Left cardiac atrium (tissue), 4 donors: ENCODE measurements at regions not wholly inside any gene's neighbourhood (a gene's known extent, or its start where the extent isn't known, plus 50 kb on each side); places are given as distances from the start of the nearest gene placed in this dataset.
"Not testable (repeated sequence)": the region's sequence is repeated elsewhere in the genome, so short reads cannot be mapped to it uniquely, and the experiment has no call there.

ENCODE experiments used
- ATAC-seq, 2 donors: fragments of 200-7000 bp; cut with Tn5 transposase; one replicate each; pipeline ENCODE4 v1.9.1; 2020; ENCODE audit warnings: mild to moderate bottlenecking in 2 of 2, moderate library complexity in 2 of 2
- DNase-seq: peaks from one replicate; pipeline ENCODE4 v3.0.0-alpha.2; 2020
- intact Hi-C, 2 donors: fragments of 100-400 bp; cut with DNase I; formaldehyde crosslinking; loops; one replicate each; pipeline versions ENCODE4 v1.14.1 to v1.15.1; 2022 to 2023
- donor health status: DM: no; HTN: yes; CAD: no.
- donor health status: DM: no; HTN: yes; CAD: no; lungs with severe emphysema.
- donor health status: DM: yes; HTN: yes; CAD: no.
- donor health status: Dilated cardiomyopathy.

GRCh38 chr9:107605041-107605440 lies 115.5 kb upstream of the KLF4 start:
- intact Hi-C loops = no loop called here
- no peak for ATAC-seq
- no peak for DNase-seq

- DNase-seq = no peak
- ATAC-seq = no peak
- intact Hi-C loops = no loop called here
Observed at GRCh38 chr9:107603281-107603680, 113.7 kb upstream of the KLF4 start.

- peak; percentile 79 to 96 for ATAC-seq
- intact Hi-C loops = no loop called here
- peak; percentile 36 for DNase-seq
Observed at GRCh38 chr9:107600060-107600573, 110.5 kb upstream of the KLF4 start.

GRCh38 chr9:107597743-107598217 lies 108.2 kb upstream of the KLF4 start:
- DNase-seq (no peak), ATAC-seq (no peak)
- intact Hi-C loops = no loop called here

GRCh38 chr9:107594908-107595530 lies 105.5 kb upstream of the KLF4 start:
- no peak for ATAC-seq
- no peak for DNase-seq
- intact Hi-C loops = no loop called here

- intact Hi-C loops = no loop called here
- no peak for DNase-seq
- no peak for ATAC-seq
Observed at GRCh38 chr9:107593224-107593870, 103.8 kb upstream of the KLF4 start.

GRCh38 chr9:107592424-107592823 lies 102.9 kb upstream of the KLF4 start:
- DNase-seq = no peak
- intact Hi-C loops = no loop called here
- ATAC-seq = no peak

- intact Hi-C loops = no loop called here
- no peak for ATAC-seq
Observed at GRCh38 chr9:107591781-107592180, 102.2 kb upstream of the KLF4 start.

GRCh38 chr9:107588393-107588792 lies 98.8 kb upstream of the KLF4 start:
- ATAC-seq (no peak), DNase-seq (no peak)
- intact Hi-C loops = no loop called here

More at GRCh38 chr9:107591781-107592180, 102.2 kb upstream of the KLF4 start:
- no peak for DNase-seq

- DNase-seq = peak; percentile 81
- intact Hi-C loops = no loop called here
- peak; percentile 65 to 88 for ATAC-seq
Observed at GRCh38 chr9:107587191-107587963, 97.8 kb upstream of the KLF4 start.

GRCh38 chr9:107586493-107586892 lies 96.9 kb upstream of the KLF4 start:
- intact Hi-C loops = no loop called here
- DNase-seq = no peak

GRCh38 chr9:107585465-107585864 lies 95.9 kb upstream of the KLF4 start:
- intact Hi-C loops = no loop called here
- ATAC-seq (no peak), DNase-seq (no peak)

More at GRCh38 chr9:107586493-107586892, 96.9 kb upstream of the KLF4 start:
- ATAC-seq = peak in 1 of 2 donors; percentile 8

- ATAC-seq = no peak
- intact Hi-C loops = no loop called here
- DNase-seq = no peak
Observed at GRCh38 chr9:107584944-107585343, 95.4 kb upstream of the KLF4 start.

GRCh38 chr9:107584186-107584585 lies 94.6 kb upstream of the KLF4 start:
- ATAC-seq = no peak
- no peak for DNase-seq
- intact Hi-C loops = no loop called here

GRCh38 chr9:107577140-107577776 lies 87.7 kb upstream of the KLF4 start:
- no peak for DNase-seq

GRCh38 chr9:107571148-107571547 lies 81.6 kb upstream of the KLF4 start:
- ATAC-seq = no peak
- intact Hi-C loops = loop anchor here in 1 of 2 donors (10.0 kb wide), 1 partner anchor 56 kb away; no protein-coding TSS in a partner anchor

More at GRCh38 chr9:107577140-107577776, 87.7 kb upstream of the KLF4 start:
- intact Hi-C loops = loop anchor here in 1 of 2 donors (10.0 kb wide), 1 partner anchor 62 kb away; no protein-coding TSS in a partner anchor
- peak; percentile 16 to 38 for ATAC-seq

GRCh38 chr9:107569174-107569573 lies 79.6 kb upstream of the KLF4 start:
- intact Hi-C loops = no loop called here
- DNase-seq (no peak), ATAC-seq (peak in 1 of 2 donors; percentile 38)

More at GRCh38 chr9:107571148-107571547, 81.6 kb upstream of the KLF4 start:
- DNase-seq = no peak

GRCh38 chr9:107568406-107568805 lies 78.8 kb upstream of the KLF4 start:
- intact Hi-C loops, ATAC-seq, DNase-seq: not testable (repeated sequence)

- intact Hi-C loops = no loop called here
- DNase-seq = no peak
- no peak for ATAC-seq
Observed at GRCh38 chr9:107567462-107567861, 77.9 kb upstream of the KLF4 start.
